Neural progenitor cell (in vitro differentiated cells): ENCODE measurements at regions not wholly inside any gene's neighbourhood (a gene's known extent, or its start where the extent isn't known, plus 50 kb on each side); places are given as distances from the start of the nearest gene placed in this dataset.

Experiments
- DNase-seq: peaks from one replicate; pipeline ENCODE4 v3.0.0-alpha.2; 2016; ENCODE audit warnings: low spot score
- H2AFZ ChIP-seq: fragments of 200-600 bp; sonication (generic); replicated peaks from 2 replicates; pipeline ENCODE4 v1.6.1; 2016; ENCODE audit warnings: antibody characterized with exemption
- H3F3A ChIP-seq: fragments of 200-600 bp; sonication (generic); 2 replicates; pipeline ENCODE4 v1.6.1; 2016; ENCODE audit warnings: antibody characterized with exemption, low read depth
- H3K27ac ChIP-seq: fragments of 200-600 bp; sonication (generic); 2 replicates; pipeline ENCODE4 v1.5.1; 2016; ENCODE audit warnings: mild to moderate bottlenecking
- H3K27me3 ChIP-seq: fragments of 200-600 bp; sonication (generic); 2 replicates; pipeline ENCODE4 v1.6.1; 2016; ENCODE audit warnings: mild to moderate bottlenecking, moderate library complexity
- H3K36me3 ChIP-seq: fragments of 200-600 bp; sonication (generic); 2 replicates; pipeline ENCODE4 v1.5.1; 2016
- H3K4me1 ChIP-seq: fragments of 200-600 bp; sonication (generic); 2 replicates; pipeline ENCODE4 v1.6.1; 2016; ENCODE audit warnings: mixed run types
- H3K4me2 ChIP-seq: fragments of 200-600 bp; sonication (generic); 2 replicates; pipeline ENCODE4 v1.6.1; 2016
- H3K4me3 ChIP-seq: fragments of 200-600 bp; sonication (generic); 2 replicates; pipeline ENCODE4 v1.5.1; 2016
- H3K79me2 ChIP-seq: fragments of 200-600 bp; sonication (generic); 2 replicates; pipeline ENCODE4 v1.6.1; 2016; ENCODE audit warnings: low read depth
- H3K9ac ChIP-seq: fragments of 200-600 bp; sonication (generic); 2 replicates; pipeline ENCODE4 v1.6.1; 2016
- H3K9me3 ChIP-seq: fragments of 200-600 bp; sonication (generic); 2 replicates; pipeline ENCODE4 v1.5.1; 2016; ENCODE audit warnings: low read depth
- H4K20me1 ChIP-seq: fragments of 200-600 bp; sonication (generic); 2 replicates; pipeline ENCODE4 v1.6.1; 2016; ENCODE audit warnings: low read depth
- H3K27ac Mint-ChIP-seq: 3 replicates; pipeline ENCODE4 v1.8.0; 2021; ENCODE audit warnings: mixed read lengths
- H3K27me3 Mint-ChIP-seq: 2 replicates; pipeline ENCODE4 v1.8.0; 2022; ENCODE audit warnings: low read depth, mild to moderate bottlenecking, inconsistent platforms, moderate library complexity, mixed read lengths; ENCODE audit not compliant: insufficient read depth
- H3K36me3 Mint-ChIP-seq: 3 replicates; pipeline ENCODE4 v1.8.0; 2021; ENCODE audit warnings: mixed read lengths
- H3K4me1 Mint-ChIP-seq: 3 replicates; pipeline ENCODE4 v1.8.0; 2021; ENCODE audit warnings: mixed read lengths
- H3K4me3 Mint-ChIP-seq: 3 replicates; pipeline ENCODE4 v1.8.0; 2021; ENCODE audit warnings: mild to moderate bottlenecking, moderate library complexity, mixed read lengths
- H3K9me3 Mint-ChIP-seq: 3 replicates; pipeline ENCODE4 v1.8.0; 2020; ENCODE audit warnings: mixed read lengths
- EZH2 ChIP-seq: fragments of 200-600 bp; sonication (generic); IDR thresholded peaks from 2 replicates; pipeline ENCODE4 v1.6.1; 2017; ENCODE audit warnings: antibody characterized with exemption, mild to moderate bottlenecking, moderate library complexity
- EZH2phosphoT487 ChIP-seq: fragments of 200-600 bp; sonication (generic); IDR thresholded peaks from 2 replicates; pipeline ENCODE4 v1.6.1; 2017; ENCODE audit warnings: antibody characterized with exemption
- TF ChIP-seq, protein P1 (sequence below): fragments of 200-600 bp; sonication (generic); IDR thresholded peaks from 2 replicates; pipeline ENCODE4 v1.5.1; 2017; ENCODE audit warnings: antibody characterized with exemption, mild to moderate bottlenecking

DNA sequence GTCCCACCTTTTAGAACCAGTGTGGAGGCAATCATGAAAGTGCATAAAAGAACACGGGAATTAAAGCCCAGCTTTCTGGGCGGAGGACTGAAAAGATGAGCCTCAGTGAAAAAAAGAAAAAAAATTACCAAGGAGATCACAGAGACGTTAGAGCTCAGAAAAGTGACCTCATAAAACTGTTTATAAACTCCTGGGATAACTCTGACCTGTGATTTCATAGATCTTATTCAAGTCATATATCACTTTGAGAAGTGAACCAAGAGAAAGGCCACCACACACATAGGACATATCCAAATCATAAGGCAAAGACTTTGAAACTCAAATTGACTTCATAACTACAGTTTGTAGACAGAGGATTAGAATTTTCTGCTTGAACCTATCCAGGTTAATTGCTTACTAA is 90.1 kb downstream of the KCNJ2 start:
- Histone ChIP-seq H2AFZ (no peak overlapping the region), H3F3A (no peaks in the 10 kb centered on the region), H3K36me3 (no peaks in the 10 kb centered on the region), H3K9me3 (no peaks in the 10 kb centered on the region), H3K4me2 (peak overlapping the region; percentile 39), H3K27me3 (no peaks in the 10 kb centered on the region), H3K79me2 (no peaks in the 10 kb centered on the region), H3K9ac (no peak overlapping the region), H3K4me3 (no peak overlapping the region), H3K27ac (no peak overlapping the region), H4K20me1 (no peaks in the 10 kb centered on the region), H3K4me1 (peaks cover 13% of the 10 kb centered on the region)
- no peaks in the 10 kb centered on the region for H3K4me1 Mint-ChIP-seq
- TF ChIP-seq EZH2 (no peak), EZH2phosphoT487 (no peak)
- TF ChIP-seq, protein P1, sequence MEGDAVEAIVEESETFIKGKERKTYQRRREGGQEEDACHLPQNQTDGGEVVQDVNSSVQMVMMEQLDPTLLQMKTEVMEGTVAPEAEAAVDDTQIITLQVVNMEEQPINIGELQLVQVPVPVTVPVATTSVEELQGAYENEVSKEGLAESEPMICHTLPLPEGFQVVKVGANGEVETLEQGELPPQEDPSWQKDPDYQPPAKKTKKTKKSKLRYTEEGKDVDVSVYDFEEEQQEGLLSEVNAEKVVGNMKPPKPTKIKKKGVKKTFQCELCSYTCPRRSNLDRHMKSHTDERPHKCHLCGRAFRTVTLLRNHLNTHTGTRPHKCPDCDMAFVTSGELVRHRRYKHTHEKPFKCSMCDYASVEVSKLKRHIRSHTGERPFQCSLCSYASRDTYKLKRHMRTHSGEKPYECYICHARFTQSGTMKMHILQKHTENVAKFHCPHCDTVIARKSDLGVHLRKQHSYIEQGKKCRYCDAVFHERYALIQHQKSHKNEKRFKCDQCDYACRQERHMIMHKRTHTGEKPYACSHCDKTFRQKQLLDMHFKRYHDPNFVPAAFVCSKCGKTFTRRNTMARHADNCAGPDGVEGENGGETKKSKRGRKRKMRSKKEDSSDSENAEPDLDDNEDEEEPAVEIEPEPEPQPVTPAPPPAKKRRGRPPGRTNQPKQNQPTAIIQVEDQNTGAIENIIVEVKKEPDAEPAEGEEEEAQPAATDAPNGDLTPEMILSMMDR: no peak
- no peak overlapping the region for H3K4me3 Mint-ChIP-seq
- no peaks in the 10 kb centered on the region for H3K27me3 Mint-ChIP-seq
- no peaks in the 10 kb centered on the region for H3K36me3 Mint-ChIP-seq
- H3K27ac Mint-ChIP-seq: no peak overlapping the region
- no peaks in the 10 kb centered on the region for H3K9me3 Mint-ChIP-seq
- no peak for DNase-seq

DNA sequence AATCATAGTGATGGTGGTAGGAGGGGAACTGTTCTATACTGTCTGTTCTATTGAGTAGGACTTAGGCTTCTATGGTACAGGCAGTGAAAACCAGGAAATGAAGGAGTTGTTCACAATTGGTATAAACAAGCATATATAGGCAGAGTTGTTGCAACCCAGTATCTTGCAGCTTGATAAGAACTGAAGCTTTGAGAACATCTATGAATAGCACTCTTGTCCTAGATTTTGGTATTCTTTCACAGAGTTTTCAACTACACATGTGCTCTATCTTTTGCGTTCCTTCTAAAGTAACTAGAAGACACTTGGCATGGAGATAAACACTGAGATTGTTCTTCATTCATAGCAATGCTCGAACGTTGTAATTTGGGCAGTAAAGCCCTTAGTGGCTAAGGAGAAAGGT is 91.8 kb downstream of the KCNJ2 start:
- Mint-ChIP-seq H3K4me1 (no peaks in the 10 kb centered on the region), H3K36me3 (no peaks in the 10 kb centered on the region), H3K27ac (no peak overlapping the region), H3K4me3 (no peak overlapping the region), H3K27me3 (no peaks in the 10 kb centered on the region), H3K9me3 (no peaks in the 10 kb centered on the region)
- H3K27me3 ChIP-seq: no peaks in the 10 kb centered on the region
- TF ChIP-seq EZH2phosphoT487 (no peak), EZH2 (no peak)
- TF ChIP-seq, protein P1: no peak
- H3K36me3 ChIP-seq: no peaks in the 10 kb centered on the region
- H3K27ac ChIP-seq: no peak overlapping the region
- H3K79me2 ChIP-seq: no peaks in the 10 kb centered on the region
- H3K9ac ChIP-seq: no peak overlapping the region
- no peak for DNase-seq
- peaks cover 13% of the 10 kb centered on the region for H3K4me1 ChIP-seq
- H3K9me3 ChIP-seq: no peaks in the 10 kb centered on the region
- no peaks in the 10 kb centered on the region for H3F3A ChIP-seq
- no peak overlapping the region for H3K4me2 ChIP-seq
- H2AFZ ChIP-seq: no peak overlapping the region
- H3K4me3 ChIP-seq: no peak overlapping the region
- no peaks in the 10 kb centered on the region for H4K20me1 ChIP-seq

DNA sequence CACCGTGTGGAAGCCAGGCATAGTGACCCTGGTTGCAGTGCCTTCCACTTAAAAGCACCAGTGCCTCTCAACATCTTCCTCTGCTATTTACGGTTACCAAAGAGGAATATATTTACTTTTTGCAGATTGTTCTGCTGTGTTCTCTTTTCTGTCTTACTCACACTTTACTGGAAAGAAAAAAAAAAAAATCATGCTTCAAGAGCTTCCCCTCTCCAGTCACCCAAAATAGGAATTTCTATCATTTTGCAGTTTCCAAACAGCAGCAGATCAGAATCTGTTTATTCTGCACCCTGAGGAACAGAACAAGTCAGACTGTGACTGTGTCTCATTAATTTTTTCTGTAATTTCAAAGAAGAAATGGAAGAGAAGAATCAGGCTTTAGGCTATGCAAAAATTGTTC is 96.1 kb downstream of the KCNJ2 start:
- H3K4me3 ChIP-seq: no peak overlapping the region
- no peaks in the 10 kb centered on the region for H3K27me3 Mint-ChIP-seq
- H3K27ac ChIP-seq: no peak overlapping the region
- no peaks in the 10 kb centered on the region for H3K4me1 Mint-ChIP-seq
- DNase-seq: no peak
- no peaks in the 10 kb centered on the region for H4K20me1 ChIP-seq
- no peak overlapping the region for H3K27ac Mint-ChIP-seq
- no peak overlapping the region for H3K4me3 Mint-ChIP-seq
- no peak for TF ChIP-seq EZH2phosphoT487
- TF ChIP-seq, protein P1: no peak
- TF ChIP-seq EZH2: no peak
- H3F3A ChIP-seq: no peaks in the 10 kb centered on the region
- no peaks in the 10 kb centered on the region for H3K9me3 ChIP-seq
- no peaks in the 10 kb centered on the region for H3K36me3 ChIP-seq
- H3K4me1 ChIP-seq: peaks cover 2% of the 10 kb centered on the region
- H3K4me2 ChIP-seq: no peak overlapping the region
- H3K79me2 ChIP-seq: no peaks in the 10 kb centered on the region
- H3K9me3 Mint-ChIP-seq: no peaks in the 10 kb centered on the region
- no peaks in the 10 kb centered on the region for H3K36me3 Mint-ChIP-seq
- H2AFZ ChIP-seq: no peak overlapping the region
- no peak overlapping the region for H3K9ac ChIP-seq
- no peaks in the 10 kb centered on the region for H3K27me3 ChIP-seq

DNA sequence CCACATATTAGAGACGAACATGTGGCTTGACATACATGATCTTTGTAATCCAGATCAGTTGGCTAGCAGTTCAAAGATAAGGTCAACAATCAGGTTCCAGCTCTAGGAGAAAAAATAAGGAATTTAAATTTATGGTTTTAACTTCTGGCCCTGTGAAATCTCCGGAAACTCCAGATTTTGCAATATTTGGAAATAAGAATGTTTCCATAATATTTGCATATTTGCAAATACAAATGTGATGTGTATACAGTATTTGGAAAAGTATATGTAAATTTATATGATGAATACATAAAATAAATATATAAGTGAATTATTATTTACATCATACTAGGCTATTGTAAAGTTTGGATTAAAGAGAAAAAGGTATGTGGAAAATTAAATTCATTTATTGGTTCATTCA is 97.1 kb downstream of the KCNJ2 start:
- H3K27ac Mint-ChIP-seq: no peak overlapping the region
- H3K27me3 ChIP-seq: no peaks in the 10 kb centered on the region
- no peak overlapping the region for H3K4me3 ChIP-seq
- peaks cover 11% of the 10 kb centered on the region for H3K4me1 ChIP-seq
- H3K9me3 ChIP-seq: no peaks in the 10 kb centered on the region
- H3K9ac ChIP-seq: no peak overlapping the region
- no peak overlapping the region for H3K4me2 ChIP-seq
- no peaks in the 10 kb centered on the region for H3K27me3 Mint-ChIP-seq
- no peaks in the 10 kb centered on the region for H3K9me3 Mint-ChIP-seq
- no peaks in the 10 kb centered on the region for H3K79me2 ChIP-seq
- no peaks in the 10 kb centered on the region for H3K36me3 ChIP-seq
- no peak overlapping the region for H2AFZ ChIP-seq
- H3K27ac ChIP-seq: no peak overlapping the region
- TF ChIP-seq EZH2: no peak
- TF ChIP-seq, protein P1: no peak
- no peak for TF ChIP-seq EZH2phosphoT487
- H3K36me3 Mint-ChIP-seq: no peaks in the 10 kb centered on the region
- no peak for DNase-seq
- no peak overlapping the region for H3K4me3 Mint-ChIP-seq
- H3F3A ChIP-seq: peaks cover 8% of the 10 kb centered on the region
- no peaks in the 10 kb centered on the region for H4K20me1 ChIP-seq
- peaks cover 8% of the 10 kb centered on the region for H3K4me1 Mint-ChIP-seq
